ENCODE measurements at regions not wholly inside any gene's neighbourhood (a gene's known extent, or its start where the extent isn't known, plus 50 kb on each side); places are given as distances from the start of the nearest gene placed in this dataset.

DNA sequence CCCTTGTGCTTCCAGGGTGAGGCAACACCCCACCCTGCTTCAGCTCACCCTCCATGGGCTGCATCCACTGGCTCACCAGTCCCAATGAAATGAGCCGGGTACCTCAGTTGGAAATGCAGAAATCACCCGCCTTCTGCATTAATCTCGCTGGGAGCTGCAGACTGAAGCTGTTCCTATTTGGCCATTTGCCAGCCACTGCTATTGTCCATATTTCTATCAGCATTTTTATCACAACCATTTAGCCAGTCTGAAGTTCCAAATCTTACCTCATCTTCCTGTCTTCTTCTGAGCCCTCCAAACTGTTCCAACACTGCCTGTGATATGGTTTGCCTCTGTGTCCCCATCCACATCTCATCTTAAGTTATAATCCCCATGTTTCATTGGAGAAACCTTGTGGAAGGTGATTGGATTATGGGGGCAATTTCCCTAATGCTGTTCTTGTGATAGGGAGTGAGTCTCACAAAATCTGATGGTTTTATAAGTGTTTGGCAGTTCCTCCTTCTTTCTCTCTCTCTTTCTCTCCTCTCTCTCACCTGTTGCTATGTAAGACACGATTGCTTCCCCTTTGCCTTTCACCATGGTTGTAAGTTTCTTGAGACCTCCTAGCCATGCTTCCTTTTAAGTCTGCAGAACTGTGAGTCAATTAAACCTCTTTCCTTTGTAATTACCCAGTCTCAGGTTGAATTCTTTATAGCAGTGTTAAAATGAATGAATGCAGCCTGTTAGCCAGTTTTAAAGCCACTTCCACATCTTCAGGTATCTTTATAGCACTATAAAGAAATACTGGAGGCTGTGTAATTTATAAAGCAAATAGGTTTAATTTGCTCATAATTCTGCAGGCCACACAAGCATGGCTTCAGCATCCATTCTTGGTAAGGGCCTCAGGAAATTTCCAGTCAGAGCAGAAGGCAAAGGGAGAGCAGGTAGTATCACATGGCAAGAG lies 203.5 kb downstream of the FCRL5 start:
- TF ChIP-seq ZBTB33 (IDR thresholded peaks at IDR 0.05; ENCODE audit: borderline replicate concordance, low read depth) (no peak), USF1 (IDR thresholded peaks at IDR 0.05; ENCODE audit: borderline replicate concordance, low read depth) (no peak), FOXM1 (IDR thresholded peaks at IDR 0.05; ENCODE audit: low read depth) (no peak), RXRA (IDR thresholded peaks at IDR 0.05; ENCODE audit: borderline replicate concordance, low read depth) (no peak), YY1 (IDR thresholded peaks at IDR 0.05; ENCODE audit: low read depth) (no peak), REST (IDR thresholded peaks at IDR 0.05; ENCODE audit: low read depth, low read length) (no peak), PBX3 (IDR thresholded peaks at IDR 0.05) (no peak), FOSL2 (IDR thresholded peaks at IDR 0.05; ENCODE audit: borderline replicate concordance, low read depth) (no peak), NRF1 (IDR thresholded peaks at IDR 0.05; ENCODE audit: low read depth, low read length) (no peak), GATA2 (CRISPR knock-in tag; IDR thresholded peaks at IDR 0.05) (no peak), JUND (IDR thresholded peaks at IDR 0.05) (no peak), CTCF (IDR thresholded peaks at IDR 0.05) (no peak), POLR2AphosphoS5 (IDR thresholded peaks at IDR 0.05; ENCODE audit: low read depth, low read length) (no peak), GABPA (IDR thresholded peaks at IDR 0.05; ENCODE audit: low read depth) (no peak), FOXJ3 (CRISPR knock-in tag; IDR thresholded peaks at IDR 0.05) (no peak), SMC3 (IDR thresholded peaks at IDR 0.05; ENCODE audit: low read depth, low read length) (no peak)
- TF ChIP-seq, protein P1, sequence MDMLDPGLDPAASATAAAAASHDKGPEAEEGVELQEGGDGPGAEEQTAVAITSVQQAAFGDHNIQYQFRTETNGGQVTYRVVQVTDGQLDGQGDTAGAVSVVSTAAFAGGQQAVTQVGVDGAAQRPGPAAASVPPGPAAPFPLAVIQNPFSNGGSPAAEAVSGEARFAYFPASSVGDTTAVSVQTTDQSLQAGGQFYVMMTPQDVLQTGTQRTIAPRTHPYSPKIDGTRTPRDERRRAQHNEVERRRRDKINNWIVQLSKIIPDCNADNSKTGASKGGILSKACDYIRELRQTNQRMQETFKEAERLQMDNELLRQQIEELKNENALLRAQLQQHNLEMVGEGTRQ (IDR thresholded peaks at IDR 0.05; ENCODE audit: borderline replicate concordance, low read depth, low read length) = no peak
- Histone ChIP-seq H4K20me1 (ENCODE audit: insufficient read depth) (no peaks in the 10 kb centered on the region), H3K36me3 (replicated peaks in 1 of 2; ENCODE audit: control insufficient read depth in 1 of 2, insufficient read depth in 2 of 2, low read length in 1 of 2) (no peaks in the 10 kb centered on the region), H3K4me2 (no peak overlapping the region), H3K4me1 (ENCODE audit: control insufficient read depth in 1 of 2, insufficient read depth in 2 of 2, low read depth in 1 of 2, low read length in 1 of 2) (no peaks in the 10 kb centered on the region), H3K79me2 (ENCODE audit: insufficient read depth) (no peaks in the 10 kb centered on the region), H3K27ac (ENCODE audit: low read depth in 2 of 2, low read length in 1 of 2) (no peak overlapping the region), H3F3A (replicated peaks; ENCODE audit: insufficient read depth) (no peaks in the 10 kb centered on the region), H3K9me3 (no peaks in the 10 kb centered on the region), H2AFZ (ENCODE audit: low read depth) (no peak overlapping the region), H3K4me3 (ENCODE audit: low read depth in 2 of 2, low read length in 1 of 2) (no peak overlapping the region), H3K27me3 (ENCODE audit: insufficient read depth) (peaks cover 10% of the 10 kb centered on the region; the same call in 1 of the 2 replicates), H3K9me2 (no peaks in the 10 kb centered on the region), H3K9ac (no peak overlapping the region)
- DNase-seq = no peak
- ChIA-PET POLR2A (no interaction called here), CTCF (interaction anchor here (1.1 kb wide), 1 partner anchor 21 kb away, joined by 4 read pairs; no protein-coding TSS in a partner anchor)
- under 1% methylated on average over 4 of the region's 4 CpGs for WGBS (ENCODE audit: low lambda C conversion rate)

Data from SK-N-SH (cell line).